ENCODE measurements at regions not wholly inside any gene's neighbourhood (a gene's known extent, or its start where the extent isn't known, plus 50 kb on each side); places are given as distances from the start of the nearest gene placed in this dataset.
"Not testable (repeated sequence)": the region's sequence is repeated elsewhere in the genome, so short reads cannot be mapped to it uniquely, and the experiment has no call there.

GRCh38 chr22:23439581-23439980 is 140.5 kb downstream of the IGLL1 start:
- not testable (repeated sequence) for H3K9me3 ChIP-seq (ENCODE audit: control insufficient read depth in 3 of 3, low read length in 3 of 3); H3K4me3 ChIP-seq (ENCODE audit: low read length in 3 of 3); H3K9ac ChIP-seq (ENCODE audit: low read depth in 1 of 3, low read length in 3 of 3); H3K36me3 ChIP-seq (ENCODE audit: control insufficient read depth in 3 of 3, insufficient read depth in 3 of 3, low read length in 3 of 3); H3K27ac ChIP-seq (ENCODE audit: low read depth, low read length); H3K4me1 ChIP-seq (ENCODE audit: control insufficient read depth in 3 of 3, insufficient read depth in 3 of 3, low read length in 3 of 3)
- H3K27me3 ChIP-seq (ENCODE audit: control insufficient read depth in 3 of 3, insufficient read depth in 3 of 3, low read length in 3 of 3): peaks cover 2 to 12% (median 4%) of the 10 kb centered on the region in 3 donors

GRCh38 chr22:23438216-23438615 is 141.9 kb downstream of the IGLL1 start:
- H3K27ac ChIP-seq (ENCODE audit: low read depth, low read length): no peak overlapping the region
- H3K36me3 ChIP-seq (ENCODE audit: control insufficient read depth in 3 of 3, insufficient read depth in 3 of 3, low read length in 3 of 3): no peaks in the 10 kb centered on the region
- H3K4me3 ChIP-seq (ENCODE audit: low read length in 3 of 3): no peak overlapping the region
- no peaks in the 10 kb centered on the region for H3K4me1 ChIP-seq (ENCODE audit: control insufficient read depth in 3 of 3, insufficient read depth in 3 of 3, low read length in 3 of 3)
- H3K27me3 ChIP-seq (ENCODE audit: control insufficient read depth in 3 of 3, insufficient read depth in 3 of 3, low read length in 3 of 3): peaks cover 4 to 16% (median 4%) of the 10 kb centered on the region in 3 donors
- H3K9me3 ChIP-seq (ENCODE audit: control insufficient read depth in 3 of 3, low read length in 3 of 3): no peaks in the 10 kb centered on the region
- H3K9ac ChIP-seq (ENCODE audit: low read depth in 1 of 3, low read length in 3 of 3): no peak overlapping the region

- H3K9me3 ChIP-seq (ENCODE audit: control insufficient read depth in 3 of 3, low read length in 3 of 3): no peaks in the 10 kb centered on the region
- no peak overlapping the region for H3K9ac ChIP-seq (ENCODE audit: low read depth in 1 of 3, low read length in 3 of 3)
- H3K27ac ChIP-seq (ENCODE audit: low read depth, low read length): no peak overlapping the region
- no peak overlapping the region for H3K4me3 ChIP-seq (ENCODE audit: low read length in 3 of 3)
- peaks cover 4 to 16% (median 4%) of the 10 kb centered on the region in 3 donors for H3K27me3 ChIP-seq (ENCODE audit: control insufficient read depth in 3 of 3, insufficient read depth in 3 of 3, low read length in 3 of 3)
- no peaks in the 10 kb centered on the region for H3K36me3 ChIP-seq (ENCODE audit: control insufficient read depth in 3 of 3, insufficient read depth in 3 of 3, low read length in 3 of 3)
- peaks cover 0 to 2% (median 0%) of the 10 kb centered on the region in 3 donors for H3K4me1 ChIP-seq (ENCODE audit: control insufficient read depth in 3 of 3, insufficient read depth in 3 of 3, low read length in 3 of 3)
These were observed 142.3 kb downstream of the IGLL1 start for GRCh38 chr22:23437779-23438178.

GRCh38 chr22:23437107-23437395 is 143.0 kb downstream of the IGLL1 start:
- H3K27me3 ChIP-seq (ENCODE audit: control insufficient read depth in 3 of 3, insufficient read depth in 3 of 3, low read length in 3 of 3): peaks cover 4 to 16% (median 10%) of the 10 kb centered on the region in 3 donors
- not testable (repeated sequence) for H3K4me1 ChIP-seq (ENCODE audit: control insufficient read depth in 3 of 3, insufficient read depth in 3 of 3, low read length in 3 of 3); H3K9ac ChIP-seq (ENCODE audit: low read depth in 1 of 3, low read length in 3 of 3); H3K9me3 ChIP-seq (ENCODE audit: control insufficient read depth in 3 of 3, low read length in 3 of 3); H3K27ac ChIP-seq (ENCODE audit: low read depth, low read length); H3K4me3 ChIP-seq (ENCODE audit: low read length in 3 of 3); H3K36me3 ChIP-seq (ENCODE audit: control insufficient read depth in 3 of 3, insufficient read depth in 3 of 3, low read length in 3 of 3)

GRCh38 chr22:23436354-23437106 is 143.6 kb downstream of the IGLL1 start:
- H3K4me3 ChIP-seq (ENCODE audit: low read length in 3 of 3); H3K27ac ChIP-seq (ENCODE audit: low read depth, low read length); H3K36me3 ChIP-seq (ENCODE audit: control insufficient read depth in 3 of 3, insufficient read depth in 3 of 3, low read length in 3 of 3); H3K9me3 ChIP-seq (ENCODE audit: control insufficient read depth in 3 of 3, low read length in 3 of 3); H3K9ac ChIP-seq (ENCODE audit: low read depth in 1 of 3, low read length in 3 of 3); H3K4me1 ChIP-seq (ENCODE audit: control insufficient read depth in 3 of 3, insufficient read depth in 3 of 3, low read length in 3 of 3): not testable (repeated sequence)
- H3K27me3 ChIP-seq (ENCODE audit: control insufficient read depth in 3 of 3, insufficient read depth in 3 of 3, low read length in 3 of 3): peaks cover 4 to 18% (median 15%) of the 10 kb centered on the region in 3 donors

GRCh38 chr22:23435186-23435585 is 144.9 kb downstream of the IGLL1 start:
- H3K4me1 ChIP-seq (ENCODE audit: control insufficient read depth in 3 of 3, insufficient read depth in 3 of 3, low read length in 3 of 3): peaks cover 0 to 15% (median 12%) of the 10 kb centered on the region in 3 donors
- not testable (repeated sequence) for H3K4me3 ChIP-seq (ENCODE audit: low read length in 3 of 3)

GRCh38 chr22:23434198-23434830 is 145.8 kb downstream of the IGLL1 start:
- H3K9me3 ChIP-seq (ENCODE audit: control insufficient read depth in 3 of 3, low read length in 3 of 3); H3K36me3 ChIP-seq (ENCODE audit: control insufficient read depth in 3 of 3, insufficient read depth in 3 of 3, low read length in 3 of 3); H3K27ac ChIP-seq (ENCODE audit: low read depth, low read length); H3K9ac ChIP-seq (ENCODE audit: low read depth in 1 of 3, low read length in 3 of 3); H3K4me3 ChIP-seq (ENCODE audit: low read length in 3 of 3): not testable (repeated sequence)
- Histone ChIP-seq H3K4me1 (ENCODE audit: control insufficient read depth in 3 of 3, insufficient read depth in 3 of 3, low read length in 3 of 3) (peaks cover 0 to 15% (median 12%) of the 10 kb centered on the region in 3 donors), H3K27me3 (ENCODE audit: control insufficient read depth in 3 of 3, insufficient read depth in 3 of 3, low read length in 3 of 3) (peaks cover 4 to 22% (median 22%) of the 10 kb centered on the region in 3 donors)

More at GRCh38 chr22:23435186-23435585, 144.9 kb downstream of the IGLL1 start:
- not testable (repeated sequence) for H3K9ac ChIP-seq (ENCODE audit: low read depth in 1 of 3, low read length in 3 of 3); H3K9me3 ChIP-seq (ENCODE audit: control insufficient read depth in 3 of 3, low read length in 3 of 3); H3K36me3 ChIP-seq (ENCODE audit: control insufficient read depth in 3 of 3, insufficient read depth in 3 of 3, low read length in 3 of 3); H3K27ac ChIP-seq (ENCODE audit: low read depth, low read length)
- H3K27me3 ChIP-seq (ENCODE audit: control insufficient read depth in 3 of 3, insufficient read depth in 3 of 3, low read length in 3 of 3): peaks cover 4 to 22% (median 22%) of the 10 kb centered on the region in 3 donors

- not testable (repeated sequence) for H3K9ac ChIP-seq (ENCODE audit: low read depth in 1 of 3, low read length in 3 of 3); H3K27ac ChIP-seq (ENCODE audit: low read depth, low read length); H3K36me3 ChIP-seq (ENCODE audit: control insufficient read depth in 3 of 3, insufficient read depth in 3 of 3, low read length in 3 of 3); H3K9me3 ChIP-seq (ENCODE audit: control insufficient read depth in 3 of 3, low read length in 3 of 3); H3K4me3 ChIP-seq (ENCODE audit: low read length in 3 of 3)
- Histone ChIP-seq H3K27me3 (ENCODE audit: control insufficient read depth in 3 of 3, insufficient read depth in 3 of 3, low read length in 3 of 3) (peaks cover 4 to 22% (median 17%) of the 10 kb centered on the region in 3 donors), H3K4me1 (ENCODE audit: control insufficient read depth in 3 of 3, insufficient read depth in 3 of 3, low read length in 3 of 3) (peaks cover 0 to 15% (median 12%) of the 10 kb centered on the region in 3 donors)
These were observed 146.7 kb downstream of the IGLL1 start for GRCh38 chr22:23433127-23434005.

- not testable (repeated sequence) for H3K4me3 ChIP-seq (ENCODE audit: low read length in 3 of 3); H3K9ac ChIP-seq (ENCODE audit: low read depth in 1 of 3, low read length in 3 of 3); H3K9me3 ChIP-seq (ENCODE audit: control insufficient read depth in 3 of 3, low read length in 3 of 3); H3K36me3 ChIP-seq (ENCODE audit: control insufficient read depth in 3 of 3, insufficient read depth in 3 of 3, low read length in 3 of 3); H3K27ac ChIP-seq (ENCODE audit: low read depth, low read length)
- H3K4me1 ChIP-seq (ENCODE audit: control insufficient read depth in 3 of 3, insufficient read depth in 3 of 3, low read length in 3 of 3): peaks cover 0 to 15% (median 12%) of the 10 kb centered on the region in 3 donors
- H3K27me3 ChIP-seq (ENCODE audit: control insufficient read depth in 3 of 3, insufficient read depth in 3 of 3, low read length in 3 of 3): peaks cover 4 to 22% (median 13%) of the 10 kb centered on the region in 3 donors
These were observed 147.4 kb downstream of the IGLL1 start for GRCh38 chr22:23432719-23433118.
